ENCODE measurements at regions not wholly inside any gene's neighbourhood (a gene's known extent, or its start where the extent isn't known, plus 50 kb on each side); places are given as distances from the start of the nearest gene placed in this dataset.

- H3K27me3 ChIP-seq (replicated peaks; ENCODE audit: control insufficient read depth, insufficient read depth, low read length), result no peaks in the 10 kb centered on the region
- no peak for DNase-seq (ENCODE audit: extremely low read depth, insufficient read length)
- H3K36me3 ChIP-seq (ENCODE audit: control insufficient read depth, insufficient read depth, low read length), result no peaks in the 10 kb centered on the region
- TF ChIP-seq CTCF (IDR thresholded peaks at IDR 0.05; ENCODE audit: insufficient read depth, low read length, poor library complexity, severe bottlenecking), result no peak
- H3K4me3 ChIP-seq (replicated peaks; ENCODE audit: low read depth, low read length), result no peak overlapping the region
Observed at GRCh38 chr9:13500034-13500433, 220.5 kb upstream of the MPDZ start.

- Histone ChIP-seq H3K36me3 (ENCODE audit: control insufficient read depth, insufficient read depth, low read length) (no peaks in the 10 kb centered on the region), H3K27me3 (replicated peaks; ENCODE audit: control insufficient read depth, insufficient read depth, low read length) (no peaks in the 10 kb centered on the region), H3K4me3 (replicated peaks; ENCODE audit: low read depth, low read length) (no peak overlapping the region)
- no peak for DNase-seq (ENCODE audit: extremely low read depth, insufficient read length)
- TF ChIP-seq CTCF (IDR thresholded peaks at IDR 0.05; ENCODE audit: insufficient read depth, low read length, poor library complexity, severe bottlenecking), result no peak
Observed at GRCh38 chr9:13493697-13494096, 214.2 kb upstream of the MPDZ start.

GRCh38 chr9:13491493-13492424 lies 212.3 kb upstream of the MPDZ start:
- H3K36me3 ChIP-seq (ENCODE audit: control insufficient read depth, insufficient read depth, low read length), result no peaks in the 10 kb centered on the region
- H3K27me3 ChIP-seq (replicated peaks; ENCODE audit: control insufficient read depth, insufficient read depth, low read length), result no peaks in the 10 kb centered on the region
- no peak for DNase-seq (ENCODE audit: extremely low read depth, insufficient read length)
- H3K4me3 ChIP-seq (replicated peaks; ENCODE audit: low read depth, low read length), result no peak overlapping the region
- no peak for TF ChIP-seq CTCF (IDR thresholded peaks at IDR 0.05; ENCODE audit: insufficient read depth, low read length, poor library complexity, severe bottlenecking)

DNA sequence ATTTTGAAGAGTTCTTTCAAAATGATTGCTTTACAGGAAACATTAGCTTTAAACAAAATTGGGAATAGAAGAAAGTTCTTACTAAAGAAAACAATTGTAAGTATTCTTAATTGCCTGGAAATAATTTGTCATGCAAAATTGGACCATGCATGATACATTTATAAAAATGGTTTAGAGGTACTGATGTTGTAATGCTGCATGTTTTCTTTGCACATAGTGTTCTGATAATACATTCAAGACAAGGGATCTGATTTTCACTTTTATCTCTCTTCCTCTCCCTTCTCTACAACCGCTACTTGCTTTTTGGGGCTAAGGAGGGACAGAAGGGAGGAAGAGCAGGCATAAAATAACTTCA lies 211.6 kb upstream of the MPDZ start:
- H3K27me3 ChIP-seq (replicated peaks; ENCODE audit: control insufficient read depth, insufficient read depth, low read length), result no peaks in the 10 kb centered on the region
- H3K36me3 ChIP-seq (ENCODE audit: control insufficient read depth, insufficient read depth, low read length), result no peaks in the 10 kb centered on the region
- H3K4me3 ChIP-seq (replicated peaks; ENCODE audit: low read depth, low read length), result no peak overlapping the region
- TF ChIP-seq CTCF (IDR thresholded peaks at IDR 0.05; ENCODE audit: insufficient read depth, low read length, poor library complexity, severe bottlenecking), result no peak
- no peak for DNase-seq (ENCODE audit: extremely low read depth, insufficient read length)

DNA sequence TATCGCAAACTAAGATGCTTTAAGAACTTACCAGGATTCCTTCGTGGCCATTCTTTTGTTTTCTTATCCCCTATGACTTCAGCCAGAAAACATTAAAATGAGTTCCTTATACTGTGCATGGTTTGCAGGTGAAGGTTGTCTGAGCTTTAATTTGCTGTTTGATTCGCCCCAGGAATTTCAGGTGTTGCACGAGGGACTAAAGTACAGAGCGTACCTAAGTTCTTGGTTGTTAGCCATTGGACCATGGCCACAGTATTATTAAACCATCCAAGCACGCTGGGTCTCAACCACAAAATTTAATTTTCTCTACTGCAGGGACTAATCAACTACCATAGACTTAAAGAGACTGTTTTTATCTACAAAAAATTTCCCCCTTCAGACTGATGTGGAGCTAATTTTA lies 208.4 kb upstream of the MPDZ start:
- no peak overlapping the region for H3K4me3 ChIP-seq (replicated peaks; ENCODE audit: low read depth, low read length)
- no peak for TF ChIP-seq CTCF (IDR thresholded peaks at IDR 0.05; ENCODE audit: insufficient read depth, low read length, poor library complexity, severe bottlenecking)
- no peaks in the 10 kb centered on the region for H3K36me3 ChIP-seq (ENCODE audit: control insufficient read depth, insufficient read depth, low read length)
- DNase-seq (ENCODE audit: extremely low read depth, insufficient read length), result no peak
- no peaks in the 10 kb centered on the region for H3K27me3 ChIP-seq (replicated peaks; ENCODE audit: control insufficient read depth, insufficient read depth, low read length)
